Natural killer cell (primary cell): ENCODE measurements at regions not wholly inside any gene's neighbourhood (a gene's known extent, or its start where the extent isn't known, plus 50 kb on each side); places are given as distances from the start of the nearest gene placed in this dataset.

Experiments used
- ATAC-seq, 3 donors: fragments of 150-1000 bp in 2 of 3; fragments of 200-7000 bp in 1 of 3; cut with Tn5 transposase; 1 replicate in 1 of 3; 2 replicates in 2 of 3; pipeline ENCODE4 v1.10.0; 2021; ENCODE audit warnings: mild to moderate bottlenecking in 2 of 3, moderate library complexity in 2 of 3
- DNase-seq, 2 donors: peaks; one replicate each; pipeline versions ENCODE4 v3.0.0 to v3.0.0-alpha.2; 2013 to 2021; ENCODE audit warnings: mixed read lengths in 1 of 2
- H3K27ac ChIP-seq: one replicate; pipeline ENCODE4 v1.5.1; 2013; ENCODE audit warnings: mild to moderate bottlenecking, low read length
- H3K27me3 ChIP-seq: one replicate; pipeline ENCODE4 v1.6.1; 2013; ENCODE audit warnings: low read length; ENCODE audit not compliant: control insufficient read depth, insufficient read depth
- H3K36me3 ChIP-seq: one replicate; pipeline ENCODE4 v1.6.1; 2013; ENCODE audit warnings: low read length; ENCODE audit not compliant: control insufficient read depth, insufficient read depth
- H3K4me1 ChIP-seq: one replicate; pipeline ENCODE4 v1.6.1; 2013; ENCODE audit warnings: low read length; ENCODE audit not compliant: control insufficient read depth, insufficient read depth
- H3K4me3 ChIP-seq: one replicate; pipeline ENCODE4 v1.5.1; 2013; ENCODE audit warnings: low read length
- H3K9me3 ChIP-seq: one replicate; pipeline ENCODE4 v1.6.1; 2013; ENCODE audit warnings: low read length; ENCODE audit not compliant: control insufficient read depth, insufficient read depth
- H3K27ac Mint-ChIP-seq, 2 donors: one replicate each; pipeline ENCODE4 v1.8.0; 2022; ENCODE audit warnings: mild to moderate bottlenecking in 2 of 2, mixed read lengths in 2 of 2, moderate library complexity in 1 of 2
- H3K27me3 Mint-ChIP-seq, 2 donors: one replicate each; pipeline ENCODE4 v1.8.0; 2022; ENCODE audit warnings: low read depth in 2 of 2, mixed read lengths in 2 of 2
- H3K36me3 Mint-ChIP-seq: one replicate; pipeline ENCODE4 v1.8.0; 2022; ENCODE audit warnings: mixed read lengths
- H3K4me1 Mint-ChIP-seq, 2 donors: one replicate each; pipeline ENCODE4 v1.8.0; 2022; ENCODE audit warnings: mixed read lengths in 2 of 2
- H3K4me3 Mint-ChIP-seq: one replicate; pipeline ENCODE4 v1.8.0; 2022; ENCODE audit warnings: mild to moderate bottlenecking, moderate library complexity, mixed read lengths
- H3K9me3 Mint-ChIP-seq, 2 donors: one replicate each; pipeline ENCODE4 v1.8.0; 2022; ENCODE audit warnings: mixed read lengths in 2 of 2
- WGBS: methylation state at CpG from one replicate; pipeline ENCODE4 v1.1.7; 2013; ENCODE audit warnings: missing lambda C conversion rate; ENCODE audit not compliant: insufficient coverage; 5-methylcytosine and 5-hydroxymethylcytosine counted together
- intact Hi-C: fragments of 100-400 bp; cut with micrococcal nuclease; formaldehyde crosslinking; loops from one replicate; pipeline ENCODE4 v1.14.2; 2022
- TF ChIP-seq, protein P1 (sequence below): fragments of 200-600 bp; IDR thresholded peaks from one replicate; pipeline ENCODE4 v1.8.0; 2022; ENCODE audit warnings: antibody characterized with exemption

DNA sequence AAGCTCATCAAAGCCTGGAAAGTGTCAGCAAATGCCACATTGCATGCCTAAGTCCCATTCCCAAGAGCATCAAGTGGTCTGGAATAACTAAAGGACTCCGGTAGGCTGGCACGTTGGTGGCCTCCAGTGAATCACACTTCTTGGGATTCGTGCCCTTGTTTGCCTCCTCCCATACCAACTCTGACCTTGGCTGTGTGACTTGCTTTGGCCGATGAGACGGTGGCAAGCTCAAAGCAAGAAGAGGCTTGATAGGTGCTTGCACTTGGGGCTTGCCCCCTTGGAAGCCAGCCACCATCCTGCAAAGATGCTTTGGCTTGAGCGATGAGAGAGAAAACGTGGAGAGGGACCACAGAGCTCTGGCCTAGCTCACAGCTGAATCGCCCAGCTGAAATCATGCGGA lies 313.1 kb upstream of the ZFHX3 start:
- no peaks in the 10 kb centered on the region for H3K9me3 Mint-ChIP-seq
- 90% methylated on average over 9 of the region's 9 CpGs for WGBS
- no peak overlapping the region for H3K27ac Mint-ChIP-seq
- H3K4me3 Mint-ChIP-seq: no peak overlapping the region
- intact Hi-C loops: no loop called here
- ATAC-seq (no peak), DNase-seq (no peak)
- H3K27me3 Mint-ChIP-seq: peaks cover 0 to 7% of the 10 kb centered on the region in 2 donors
- Histone ChIP-seq H3K9me3 (no peaks in the 10 kb centered on the region), H3K4me3 (no peak overlapping the region), H3K36me3 (no peaks in the 10 kb centered on the region), H3K27me3 (no peaks in the 10 kb centered on the region), H3K4me1 (no peaks in the 10 kb centered on the region), H3K27ac (no peak overlapping the region)
- H3K36me3 Mint-ChIP-seq: no peaks in the 10 kb centered on the region
- H3K4me1 Mint-ChIP-seq: no peaks in the 10 kb centered on the region
- TF ChIP-seq, protein P1, sequence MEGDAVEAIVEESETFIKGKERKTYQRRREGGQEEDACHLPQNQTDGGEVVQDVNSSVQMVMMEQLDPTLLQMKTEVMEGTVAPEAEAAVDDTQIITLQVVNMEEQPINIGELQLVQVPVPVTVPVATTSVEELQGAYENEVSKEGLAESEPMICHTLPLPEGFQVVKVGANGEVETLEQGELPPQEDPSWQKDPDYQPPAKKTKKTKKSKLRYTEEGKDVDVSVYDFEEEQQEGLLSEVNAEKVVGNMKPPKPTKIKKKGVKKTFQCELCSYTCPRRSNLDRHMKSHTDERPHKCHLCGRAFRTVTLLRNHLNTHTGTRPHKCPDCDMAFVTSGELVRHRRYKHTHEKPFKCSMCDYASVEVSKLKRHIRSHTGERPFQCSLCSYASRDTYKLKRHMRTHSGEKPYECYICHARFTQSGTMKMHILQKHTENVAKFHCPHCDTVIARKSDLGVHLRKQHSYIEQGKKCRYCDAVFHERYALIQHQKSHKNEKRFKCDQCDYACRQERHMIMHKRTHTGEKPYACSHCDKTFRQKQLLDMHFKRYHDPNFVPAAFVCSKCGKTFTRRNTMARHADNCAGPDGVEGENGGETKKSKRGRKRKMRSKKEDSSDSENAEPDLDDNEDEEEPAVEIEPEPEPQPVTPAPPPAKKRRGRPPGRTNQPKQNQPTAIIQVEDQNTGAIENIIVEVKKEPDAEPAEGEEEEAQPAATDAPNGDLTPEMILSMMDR: no peak

DNA sequence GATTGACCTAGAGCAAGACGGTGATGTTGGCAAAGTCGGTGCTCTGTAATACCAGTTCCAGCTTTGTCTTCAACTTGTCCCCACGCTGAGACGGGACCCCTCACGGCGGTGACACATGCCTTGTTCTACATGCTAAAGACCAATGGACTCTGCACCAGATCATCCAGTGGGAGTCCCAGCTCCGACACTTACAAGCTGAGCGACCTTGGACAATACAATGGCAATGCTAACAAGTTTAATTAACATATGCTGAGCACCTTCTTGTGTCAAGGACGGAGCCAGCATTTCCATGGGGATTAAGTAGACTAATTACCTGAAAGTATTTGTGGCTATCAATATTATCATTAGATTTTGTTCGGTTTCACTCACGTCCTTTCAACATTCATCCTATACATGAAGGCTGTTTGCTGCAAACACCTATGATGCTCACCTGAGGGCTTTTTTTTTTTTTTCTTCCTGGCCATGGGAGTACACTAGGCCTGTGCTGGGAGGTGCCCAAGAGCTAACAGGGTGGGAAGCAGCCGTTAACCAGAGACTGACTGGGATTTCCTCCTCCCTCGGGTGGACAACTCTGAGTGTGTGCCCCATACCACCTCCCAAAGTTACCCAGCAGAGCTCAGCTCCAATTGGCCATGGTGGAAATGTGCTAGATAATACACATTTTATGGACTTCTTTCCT lies 308.6 kb upstream of the ZFHX3 start:
- ATAC-seq (no peak), DNase-seq (no peak)
- Histone ChIP-seq H3K27me3 (no peaks in the 10 kb centered on the region), H3K9me3 (no peaks in the 10 kb centered on the region), H3K36me3 (no peaks in the 10 kb centered on the region), H3K4me3 (no peak overlapping the region), H3K27ac (no peak overlapping the region), H3K4me1 (no peaks in the 10 kb centered on the region)
- 83% methylated on average over 13 of the region's 13 CpGs for WGBS
- no peaks in the 10 kb centered on the region for H3K36me3 Mint-ChIP-seq
- intact Hi-C loops: no loop called here
- peaks cover 0 to 14% of the 10 kb centered on the region in 2 donors for H3K27me3 Mint-ChIP-seq
- H3K27ac Mint-ChIP-seq: no peak overlapping the region
- TF ChIP-seq, protein P1: no peak
- H3K4me1 Mint-ChIP-seq: no peaks in the 10 kb centered on the region
- no peaks in the 10 kb centered on the region for H3K9me3 Mint-ChIP-seq
- H3K4me3 Mint-ChIP-seq: no peak overlapping the region

DNA sequence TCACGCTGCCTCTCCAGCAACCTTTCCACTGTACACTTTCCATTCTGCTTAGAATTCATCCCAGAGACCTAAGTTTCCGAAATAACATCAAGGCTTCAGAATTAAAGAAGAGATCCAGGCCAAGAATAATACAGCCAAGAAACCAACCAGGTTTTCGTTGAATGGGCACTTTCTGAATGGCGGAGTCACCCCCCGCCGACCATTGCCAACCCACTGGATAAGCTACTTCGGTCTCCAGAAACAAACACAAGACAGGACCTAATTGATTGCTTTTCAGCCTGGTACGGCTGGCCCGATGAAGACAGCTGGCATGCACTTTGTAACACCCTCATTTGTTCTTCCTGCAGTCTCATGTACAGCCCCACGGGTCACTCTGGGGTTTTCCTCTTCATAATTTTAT lies 308.1 kb upstream of the ZFHX3 start:
- Histone ChIP-seq H3K9me3 (no peaks in the 10 kb centered on the region), H3K4me3 (no peak overlapping the region), H3K27me3 (no peaks in the 10 kb centered on the region), H3K36me3 (no peaks in the 10 kb centered on the region), H3K4me1 (no peaks in the 10 kb centered on the region), H3K27ac (no peak overlapping the region)
- WGBS: 90% methylated on average over 10 of the region's 10 CpGs
- intact Hi-C loops: no loop called here
- ATAC-seq: no peak
- DNase-seq: no peak
- Mint-ChIP-seq H3K9me3 (no peaks in the 10 kb centered on the region), H3K4me3 (no peak overlapping the region), H3K4me1 (no peaks in the 10 kb centered on the region), H3K27ac (no peak overlapping the region), H3K27me3 (peaks cover 0 to 14% of the 10 kb centered on the region in 2 donors), H3K36me3 (no peaks in the 10 kb centered on the region)
- TF ChIP-seq, protein P1: no peak

DNA sequence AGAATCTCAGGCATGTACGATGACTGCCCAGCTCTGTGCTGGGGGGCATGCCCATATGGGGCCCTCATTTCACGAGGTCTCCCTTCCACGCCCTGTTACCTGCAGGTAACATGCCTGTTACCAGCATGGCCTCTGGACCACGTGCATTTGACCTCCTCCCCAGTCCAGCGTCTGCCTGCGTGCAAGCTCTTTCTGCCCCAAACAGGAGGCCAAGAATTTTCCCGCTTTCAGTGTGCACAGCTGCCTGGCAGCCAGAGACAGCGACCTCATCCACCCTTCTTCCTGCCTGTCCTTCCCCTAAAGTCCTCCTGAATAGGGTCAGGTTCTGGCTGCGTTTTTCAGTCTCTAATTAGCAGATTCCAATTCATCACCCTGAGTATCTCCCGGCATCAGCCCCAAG lies 306.5 kb upstream of the ZFHX3 start:
- Histone ChIP-seq H3K36me3 (no peaks in the 10 kb centered on the region), H3K4me1 (no peaks in the 10 kb centered on the region), H3K9me3 (no peaks in the 10 kb centered on the region), H3K27ac (no peak overlapping the region), H3K4me3 (no peak overlapping the region), H3K27me3 (no peaks in the 10 kb centered on the region)
- ATAC-seq (no peak), DNase-seq (no peak)
- H3K36me3 Mint-ChIP-seq: no peaks in the 10 kb centered on the region
- H3K27ac Mint-ChIP-seq: no peak overlapping the region
- TF ChIP-seq, protein P1: no peak
- WGBS: 64% methylated on average over 10 of the region's 10 CpGs
- H3K27me3 Mint-ChIP-seq: peaks cover 0 to 14% of the 10 kb centered on the region in 2 donors
- no peaks in the 10 kb centered on the region for H3K9me3 Mint-ChIP-seq
- intact Hi-C loops: no loop called here
- H3K4me1 Mint-ChIP-seq: no peaks in the 10 kb centered on the region
- no peak overlapping the region for H3K4me3 Mint-ChIP-seq
